ENCODE measurements at regions not wholly inside any gene's neighbourhood (a gene's known extent, or its start where the extent isn't known, plus 50 kb on each side); places are given as distances from the start of the nearest gene placed in this dataset.

DNA sequence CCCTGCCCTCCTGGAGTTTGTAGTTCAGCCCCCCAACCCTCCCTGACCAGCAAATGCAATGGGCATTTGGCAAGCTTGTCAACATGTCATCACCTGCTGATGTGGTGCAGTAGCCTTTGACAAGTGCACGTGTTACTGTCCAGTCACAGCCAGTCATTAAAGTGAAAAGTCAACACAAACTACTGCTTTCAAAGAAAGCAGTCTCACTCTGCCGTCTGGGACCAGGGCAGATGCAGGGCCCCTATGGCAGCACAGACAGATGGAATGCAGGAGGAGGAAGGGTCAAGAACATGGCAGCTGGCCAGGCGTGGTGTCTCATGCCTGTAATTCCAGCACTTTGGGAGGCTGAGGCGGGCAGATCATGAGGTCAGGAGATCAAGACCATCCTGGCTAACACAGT is 222.4 kb upstream of the OSR1 start:
- Histone ChIP-seq H3K4me2 (no peak overlapping the region), H3K4me3 (IDR thresholded peaks at IDR 0.05; ENCODE audit: insufficient read depth, low read depth, low read length) (no peak overlapping the region), H3K9ac (no peak overlapping the region), H3K79me2 (ENCODE audit: insufficient read depth, low read depth) (no peaks in the 10 kb centered on the region), H3K27me3 (ENCODE audit: insufficient read depth, low read depth) (no peaks in the 10 kb centered on the region), H4K20me1 (ENCODE audit: insufficient read depth) (no peaks in the 10 kb centered on the region), H2AFZ (ENCODE audit: low read depth) (no peak overlapping the region), H3K27ac (no peak overlapping the region), H3K36me3 (ENCODE audit: insufficient read depth) (no peaks in the 10 kb centered on the region), H3K4me1 (ENCODE audit: low read depth, poor library complexity, severe bottlenecking) (no peaks in the 10 kb centered on the region)
- TF ChIP-seq, protein P1, sequence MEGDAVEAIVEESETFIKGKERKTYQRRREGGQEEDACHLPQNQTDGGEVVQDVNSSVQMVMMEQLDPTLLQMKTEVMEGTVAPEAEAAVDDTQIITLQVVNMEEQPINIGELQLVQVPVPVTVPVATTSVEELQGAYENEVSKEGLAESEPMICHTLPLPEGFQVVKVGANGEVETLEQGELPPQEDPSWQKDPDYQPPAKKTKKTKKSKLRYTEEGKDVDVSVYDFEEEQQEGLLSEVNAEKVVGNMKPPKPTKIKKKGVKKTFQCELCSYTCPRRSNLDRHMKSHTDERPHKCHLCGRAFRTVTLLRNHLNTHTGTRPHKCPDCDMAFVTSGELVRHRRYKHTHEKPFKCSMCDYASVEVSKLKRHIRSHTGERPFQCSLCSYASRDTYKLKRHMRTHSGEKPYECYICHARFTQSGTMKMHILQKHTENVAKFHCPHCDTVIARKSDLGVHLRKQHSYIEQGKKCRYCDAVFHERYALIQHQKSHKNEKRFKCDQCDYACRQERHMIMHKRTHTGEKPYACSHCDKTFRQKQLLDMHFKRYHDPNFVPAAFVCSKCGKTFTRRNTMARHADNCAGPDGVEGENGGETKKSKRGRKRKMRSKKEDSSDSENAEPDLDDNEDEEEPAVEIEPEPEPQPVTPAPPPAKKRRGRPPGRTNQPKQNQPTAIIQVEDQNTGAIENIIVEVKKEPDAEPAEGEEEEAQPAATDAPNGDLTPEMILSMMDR (conservative IDR thresholded peaks at IDR 0.05; ENCODE audit: low read depth, low read length): no peak

DNA sequence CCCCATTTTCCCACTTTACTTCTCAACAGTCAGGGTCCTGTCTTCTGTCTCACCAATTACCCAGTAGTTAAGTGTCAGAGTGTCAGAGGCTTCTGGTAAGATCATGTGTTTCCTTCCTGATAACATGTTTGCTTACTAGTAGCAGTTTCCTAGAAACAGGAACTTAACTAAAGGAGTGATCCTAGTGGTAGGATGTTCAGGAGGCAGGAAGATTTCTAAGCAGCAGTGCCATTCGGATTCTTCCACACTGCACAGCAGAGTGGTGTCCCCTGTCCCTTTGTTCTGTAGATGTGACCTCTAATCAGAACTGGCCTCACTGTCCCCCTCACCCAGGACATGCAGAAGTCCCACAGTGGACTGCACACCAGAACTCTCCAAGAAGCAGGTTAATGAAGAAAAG is 221.8 kb upstream of the OSR1 start:
- no peaks in the 10 kb centered on the region for H4K20me1 ChIP-seq (ENCODE audit: insufficient read depth)
- no peaks in the 10 kb centered on the region for H3K4me1 ChIP-seq (ENCODE audit: low read depth, poor library complexity, severe bottlenecking)
- H2AFZ ChIP-seq (ENCODE audit: low read depth): no peak overlapping the region
- no peak overlapping the region for H3K4me2 ChIP-seq
- no peaks in the 10 kb centered on the region for H3K79me2 ChIP-seq (ENCODE audit: insufficient read depth, low read depth)
- no peaks in the 10 kb centered on the region for H3K36me3 ChIP-seq (ENCODE audit: insufficient read depth)
- H3K27me3 ChIP-seq (ENCODE audit: insufficient read depth, low read depth): no peaks in the 10 kb centered on the region
- TF ChIP-seq, protein P1 (conservative IDR thresholded peaks at IDR 0.05; ENCODE audit: low read depth, low read length): no peak
- no peak overlapping the region for H3K4me3 ChIP-seq (IDR thresholded peaks at IDR 0.05; ENCODE audit: insufficient read depth, low read depth, low read length)
- no peak overlapping the region for H3K9ac ChIP-seq
- no peak overlapping the region for H3K27ac ChIP-seq

DNA sequence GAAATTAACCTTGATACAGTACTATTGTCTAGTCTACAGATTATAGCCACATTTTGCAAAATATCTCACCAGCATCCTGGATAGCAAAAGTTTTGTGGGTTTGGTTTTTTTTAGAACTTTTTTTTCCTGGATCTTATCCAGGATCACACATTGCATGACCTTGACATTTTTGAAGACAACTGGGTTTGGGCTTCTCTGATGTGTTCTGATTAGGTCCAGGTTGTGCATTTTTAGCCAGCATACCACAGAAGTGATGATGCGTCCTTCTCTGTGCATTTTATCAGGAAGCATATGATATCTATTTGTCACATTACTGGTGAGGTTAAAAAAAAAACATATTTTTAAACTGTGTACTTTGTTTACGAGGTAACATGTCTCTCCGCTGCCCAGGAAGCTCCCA is 221.0 kb upstream of the OSR1 start:
- Histone ChIP-seq H4K20me1 (ENCODE audit: insufficient read depth) (no peaks in the 10 kb centered on the region), H3K4me2 (no peak overlapping the region), H3K36me3 (ENCODE audit: insufficient read depth) (no peaks in the 10 kb centered on the region), H2AFZ (ENCODE audit: low read depth) (no peak overlapping the region), H3K4me3 (IDR thresholded peaks at IDR 0.05; ENCODE audit: insufficient read depth, low read depth, low read length) (no peak overlapping the region), H3K27ac (no peak overlapping the region), H3K27me3 (ENCODE audit: insufficient read depth, low read depth) (no peaks in the 10 kb centered on the region), H3K79me2 (ENCODE audit: insufficient read depth, low read depth) (no peaks in the 10 kb centered on the region), H3K9ac (no peak overlapping the region), H3K4me1 (ENCODE audit: low read depth, poor library complexity, severe bottlenecking) (no peaks in the 10 kb centered on the region)
- TF ChIP-seq, protein P1 (conservative IDR thresholded peaks at IDR 0.05; ENCODE audit: low read depth, low read length): no peak

DNA sequence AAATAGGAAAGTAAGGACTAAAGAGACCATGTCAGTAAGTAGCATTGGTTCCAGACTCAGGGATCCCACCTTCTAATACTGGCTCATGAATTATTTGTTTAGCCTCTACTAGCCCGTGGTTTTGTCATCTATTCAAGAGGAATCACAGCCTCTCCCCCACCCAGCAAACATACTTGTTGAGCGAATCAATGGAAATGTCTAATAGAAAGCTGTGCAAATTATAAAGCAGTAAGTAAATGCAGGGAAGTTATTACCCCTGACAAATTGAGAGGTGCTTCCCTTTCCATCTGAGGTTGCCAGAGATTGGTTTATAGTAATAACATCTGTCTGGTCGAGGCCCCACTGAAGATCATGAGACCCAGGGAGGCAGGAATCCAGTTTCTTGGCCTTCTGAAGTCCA is 219.3 kb upstream of the OSR1 start:
- Histone ChIP-seq H3K9ac (no peak overlapping the region), H3K27ac (no peak overlapping the region), H3K4me1 (ENCODE audit: low read depth, poor library complexity, severe bottlenecking) (no peaks in the 10 kb centered on the region), H3K36me3 (ENCODE audit: insufficient read depth) (no peaks in the 10 kb centered on the region), H3K27me3 (ENCODE audit: insufficient read depth, low read depth) (no peaks in the 10 kb centered on the region), H4K20me1 (ENCODE audit: insufficient read depth) (no peaks in the 10 kb centered on the region), H3K4me2 (no peak overlapping the region), H3K79me2 (ENCODE audit: insufficient read depth, low read depth) (no peaks in the 10 kb centered on the region), H2AFZ (ENCODE audit: low read depth) (no peak overlapping the region), H3K4me3 (IDR thresholded peaks at IDR 0.05; ENCODE audit: insufficient read depth, low read depth, low read length) (no peak overlapping the region)
- TF ChIP-seq, protein P1 (conservative IDR thresholded peaks at IDR 0.05; ENCODE audit: low read depth, low read length): no peak

DNA sequence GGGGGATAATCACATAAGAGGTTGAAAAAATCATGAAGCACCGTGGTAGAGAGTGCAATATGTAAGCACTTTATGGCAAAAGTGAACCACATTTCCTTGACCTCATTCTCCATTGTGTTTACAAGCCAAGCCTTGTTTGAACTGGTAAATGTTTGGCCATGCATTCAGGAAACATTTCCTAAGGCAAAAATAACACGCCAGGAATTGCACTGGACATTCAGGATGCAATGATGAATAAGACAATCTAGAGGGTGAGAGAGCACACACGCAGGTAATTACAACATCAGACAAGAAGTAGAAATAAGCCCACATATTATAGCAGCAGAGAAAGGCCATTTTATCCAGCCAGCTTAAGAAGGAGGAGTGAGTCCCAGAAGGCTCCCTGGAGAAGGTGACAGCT is 218.0 kb upstream of the OSR1 start:
- Histone ChIP-seq H2AFZ (ENCODE audit: low read depth) (no peak overlapping the region), H3K9ac (no peak overlapping the region), H3K4me2 (no peak overlapping the region), H3K27ac (no peak overlapping the region), H3K36me3 (ENCODE audit: insufficient read depth) (no peaks in the 10 kb centered on the region), H3K4me3 (IDR thresholded peaks at IDR 0.05; ENCODE audit: insufficient read depth, low read depth, low read length) (no peak overlapping the region), H3K27me3 (ENCODE audit: insufficient read depth, low read depth) (no peaks in the 10 kb centered on the region), H4K20me1 (ENCODE audit: insufficient read depth) (no peaks in the 10 kb centered on the region), H3K79me2 (ENCODE audit: insufficient read depth, low read depth) (no peaks in the 10 kb centered on the region), H3K4me1 (ENCODE audit: low read depth, poor library complexity, severe bottlenecking) (no peaks in the 10 kb centered on the region)
- TF ChIP-seq, protein P1 (conservative IDR thresholded peaks at IDR 0.05; ENCODE audit: low read depth, low read length): no peak

Data from KMS-11 (cell line).